ENCODE measurements at regions not wholly inside any gene's neighbourhood (a gene's known extent, or its start where the extent isn't known, plus 50 kb on each side); places are given as distances from the start of the nearest gene placed in this dataset.

DNA sequence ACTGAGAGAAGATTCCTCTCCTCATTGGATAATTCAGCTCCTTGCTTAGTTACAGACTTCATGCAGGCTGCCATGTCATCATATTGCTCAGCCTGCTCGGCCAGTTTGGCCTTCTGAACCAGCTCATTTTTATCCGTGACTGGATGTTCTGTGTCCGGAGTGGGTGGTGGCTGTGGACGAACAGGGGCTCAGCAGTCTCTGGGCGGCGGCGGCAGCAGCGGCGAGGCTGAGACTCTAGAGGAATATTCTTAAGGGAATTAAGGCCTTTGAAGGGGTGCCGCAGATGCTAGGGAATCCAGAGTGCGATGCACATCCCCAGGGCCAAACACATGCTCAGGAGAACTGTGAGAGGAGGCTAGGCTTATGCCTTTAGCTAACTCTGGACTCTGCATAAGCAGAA, 97.9 kb upstream of the GYPC start:
- BruUV-seq (replicated peaks), result no TSS peak
- no peaks in the 10 kb centered on the region for H4K20me1 ChIP-seq (ENCODE audit: control insufficient read depth, insufficient read depth)
- no peak overlapping the region for H3K27ac ChIP-seq (ENCODE audit: control insufficient read depth, insufficient read depth)
- FAIRE-seq (no peak), ATAC-seq (no peak), DNase-seq (ENCODE audit: low read depth, low spot score) (no peak)
- SMC1A ChIA-PET (ENCODE audit: uncharacterized antibody, unreplicated experiment), result no interaction called here
- WGBS (ENCODE audit: insufficient coverage, insufficient replicate concordance, low lambda C conversion rate, missing lambda C conversion rate), result 61% methylated on average over 11 of the region's 11 CpGs
- RAD21 ChIA-PET (ENCODE audit: unreplicated experiment), result no interaction called here
- no peak overlapping the region for H3K9ac ChIP-seq (ENCODE audit: control insufficient read depth, insufficient read depth, low read length)
- no peak for TF ChIP-seq ZNF207 (IDR thresholded peaks at IDR 0.05; ENCODE audit: borderline replicate concordance)
- TF ChIP-seq, protein P1, sequence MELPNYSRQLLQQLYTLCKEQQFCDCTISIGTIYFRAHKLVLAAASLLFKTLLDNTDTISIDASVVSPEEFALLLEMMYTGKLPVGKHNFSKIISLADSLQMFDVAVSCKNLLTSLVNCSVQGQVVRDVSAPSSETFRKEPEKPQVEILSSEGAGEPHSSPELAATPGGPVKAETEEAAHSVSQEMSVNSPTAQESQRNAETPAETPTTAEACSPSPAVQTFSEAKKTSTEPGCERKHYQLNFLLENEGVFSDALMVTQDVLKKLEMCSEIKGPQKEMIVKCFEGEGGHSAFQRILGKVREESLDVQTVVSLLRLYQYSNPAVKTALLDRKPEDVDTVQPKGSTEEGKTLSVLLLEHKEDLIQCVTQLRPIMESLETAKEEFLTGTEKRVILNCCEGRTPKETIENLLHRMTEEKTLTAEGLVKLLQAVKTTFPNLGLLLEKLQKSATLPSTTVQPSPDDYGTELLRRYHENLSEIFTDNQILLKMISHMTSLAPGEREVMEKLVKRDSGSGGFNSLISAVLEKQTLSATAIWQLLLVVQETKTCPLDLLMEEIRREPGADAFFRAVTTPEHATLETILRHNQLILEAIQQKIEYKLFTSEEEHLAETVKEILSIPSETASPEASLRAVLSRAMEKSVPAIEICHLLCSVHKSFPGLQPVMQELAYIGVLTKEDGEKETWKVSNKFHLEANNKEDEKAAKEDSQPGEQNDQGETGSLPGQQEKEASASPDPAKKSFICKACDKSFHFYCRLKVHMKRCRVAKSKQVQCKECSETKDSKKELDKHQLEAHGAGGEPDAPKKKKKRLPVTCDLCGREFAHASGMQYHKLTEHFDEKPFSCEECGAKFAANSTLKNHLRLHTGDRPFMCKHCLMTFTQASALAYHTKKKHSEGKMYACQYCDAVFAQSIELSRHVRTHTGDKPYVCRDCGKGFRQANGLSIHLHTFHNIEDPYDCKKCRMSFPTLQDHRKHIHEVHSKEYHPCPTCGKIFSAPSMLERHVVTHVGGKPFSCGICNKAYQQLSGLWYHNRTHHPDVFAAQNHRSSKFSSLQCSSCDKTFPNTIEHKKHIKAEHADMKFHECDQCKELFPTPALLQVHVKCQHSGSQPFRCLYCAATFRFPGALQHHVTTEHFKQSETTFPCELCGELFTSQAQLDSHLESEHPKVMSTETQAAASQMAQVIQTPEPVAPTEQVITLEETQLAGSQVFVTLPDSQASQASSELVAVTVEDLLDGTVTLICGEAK (IDR thresholded peaks at IDR 0.05; ENCODE audit: borderline replicate concordance), result no peak
- TF ChIP-seq, protein P2, sequence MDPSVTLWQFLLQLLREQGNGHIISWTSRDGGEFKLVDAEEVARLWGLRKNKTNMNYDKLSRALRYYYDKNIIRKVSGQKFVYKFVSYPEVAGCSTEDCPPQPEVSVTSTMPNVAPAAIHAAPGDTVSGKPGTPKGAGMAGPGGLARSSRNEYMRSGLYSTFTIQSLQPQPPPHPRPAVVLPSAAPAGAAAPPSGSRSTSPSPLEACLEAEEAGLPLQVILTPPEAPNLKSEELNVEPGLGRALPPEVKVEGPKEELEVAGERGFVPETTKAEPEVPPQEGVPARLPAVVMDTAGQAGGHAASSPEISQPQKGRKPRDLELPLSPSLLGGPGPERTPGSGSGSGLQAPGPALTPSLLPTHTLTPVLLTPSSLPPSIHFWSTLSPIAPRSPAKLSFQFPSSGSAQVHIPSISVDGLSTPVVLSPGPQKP (IDR thresholded peaks at IDR 0.05; ENCODE audit: low read depth, low read length), result no peak
- no peak for TF ChIP-seq EED (IDR thresholded peaks at IDR 0.05; ENCODE audit: low read depth)
- H3K36me3 ChIP-seq (ENCODE audit: control insufficient read depth in 2 of 2, insufficient read depth in 2 of 2, low read length in 1 of 2), result no peaks in the 10 kb centered on the region
- CTCF ChIA-PET, result no interaction called here
- POLR2A ChIA-PET, result no interaction called here
- no peaks in the 10 kb centered on the region for H3K9me3 ChIP-seq (replicated peaks; ENCODE audit: control insufficient read depth, insufficient read depth, low read length)
- in situ Hi-C loops (cut with MboI) (no loop called here), intact Hi-C loops (cut with micrococcal nuclease; ENCODE audit: unreplicated experiment) (no loop called here)
- no peak overlapping the region for H3K4me3 ChIP-seq
- no peaks in the 10 kb centered on the region for H3K27me3 ChIP-seq (replicated peaks in 1 of 2; ENCODE audit: control insufficient read depth in 2 of 2, insufficient read depth in 2 of 2, low read length in 1 of 2)
- no peak overlapping the region for H2AFZ ChIP-seq (ENCODE audit: control insufficient read depth, low read depth, low read length)
- no peaks in the 10 kb centered on the region for H3K79me2 ChIP-seq (ENCODE audit: control insufficient read depth, insufficient read depth, low read length)
- no peak overlapping the region for H3K4me2 ChIP-seq (ENCODE audit: control insufficient read depth, insufficient read depth)
- H3K4me1 ChIP-seq (ENCODE audit: control insufficient read depth, insufficient read depth, low read length), result no peaks in the 10 kb centered on the region

Data from GM12878 (cell line).